GM06990 (cell line): ENCODE measurements at regions not wholly inside any gene's neighbourhood (a gene's known extent, or its start where the extent isn't known, plus 50 kb on each side); places are given as distances from the start of the nearest gene placed in this dataset.

ENCODE experiments used
- DNase-seq: peaks from one replicate; pipeline ENCODE4 v3.0.0-alpha.2; 2011; ENCODE audit not compliant: insufficient read length; ENCODE audit errors: extremely low read depth
- H3K27me3 ChIP-seq: replicated peaks from 2 replicates; pipeline ENCODE4 v1.6.0; 2011; ENCODE audit warnings: low read length; ENCODE audit not compliant: control insufficient read depth, insufficient read depth
- H3K36me3 ChIP-seq: 2 replicates; pipeline ENCODE4 v1.5.1; 2011; ENCODE audit warnings: low read length; ENCODE audit not compliant: control insufficient read depth, insufficient read depth
- H3K4me3 ChIP-seq: replicated peaks from 2 replicates; pipeline ENCODE4 v1.5.1; 2011; ENCODE audit warnings: low read depth, mild to moderate bottlenecking, control low read depth, low read length
- CTCF ChIP-seq: IDR thresholded peaks from 2 replicates; pipeline ENCODE4 v1.5.1; 2011; ENCODE audit warnings: low read length, control low read depth, mild to moderate bottlenecking, inconsistent platforms; ENCODE audit not compliant: insufficient read depth, poor library complexity, severe bottlenecking

GRCh38 chr6:44047801-44048200 is 79.5 kb downstream of the MRPL14 start:
- Histone ChIP-seq H3K27me3 (no peaks in the 10 kb centered on the region), H3K36me3 (no peaks in the 10 kb centered on the region), H3K4me3 (no peak overlapping the region)
- no peak for DNase-seq
- TF ChIP-seq CTCF = no peak

- DNase-seq = no peak
Measured at GRCh38 chr6:44047179-44047546, 80.1 kb downstream of the MRPL14 start.

GRCh38 chr6:44046516-44047178 is 80.6 kb downstream of the MRPL14 start:
- no peak for DNase-seq
- H3K4me3 ChIP-seq = no peak overlapping the region
- no peak for TF ChIP-seq CTCF
- H3K27me3 ChIP-seq = no peaks in the 10 kb centered on the region
- no peaks in the 10 kb centered on the region for H3K36me3 ChIP-seq

More at GRCh38 chr6:44047179-44047546, 80.1 kb downstream of the MRPL14 start:
- no peaks in the 10 kb centered on the region for H3K27me3 ChIP-seq
- no peak for TF ChIP-seq CTCF
- no peak overlapping the region for H3K4me3 ChIP-seq
- H3K36me3 ChIP-seq = no peaks in the 10 kb centered on the region

GRCh38 chr6:44045672-44046015 is 81.6 kb downstream of the MRPL14 start:
- Histone ChIP-seq H3K36me3 (no peaks in the 10 kb centered on the region), H3K4me3 (no peak overlapping the region), H3K27me3 (no peaks in the 10 kb centered on the region)
- TF ChIP-seq CTCF = no peak
- no peak for DNase-seq

- no peak for TF ChIP-seq CTCF
- no peak for DNase-seq
- H3K36me3 ChIP-seq = no peaks in the 10 kb centered on the region
- H3K4me3 ChIP-seq = no peak overlapping the region
- H3K27me3 ChIP-seq = no peaks in the 10 kb centered on the region
Measured at GRCh38 chr6:44044940-44045671, 82.1 kb downstream of the MRPL14 start.
